H9 (cell line): ENCODE measurements at regions not wholly inside any gene's neighbourhood (a gene's known extent, or its start where the extent isn't known, plus 50 kb on each side); places are given as distances from the start of the nearest gene placed in this dataset.
"Not testable (repeated sequence)": the region's sequence is repeated elsewhere in the genome, so short reads cannot be mapped to it uniquely, and the experiment has no call there.

Experiments used
- DNase-seq: peaks from one replicate; pipeline ENCODE4 v3.0.0-alpha.2; 2017
- H2AFZ ChIP-seq: one replicate; pipeline ENCODE4 v1.6.1; 2013; ENCODE audit warnings: mild to moderate bottlenecking, low read length, control low read depth, moderate library complexity
- H2AK5ac ChIP-seq: 2 replicates; pipeline ENCODE4 v1.6.1; 2013; ENCODE audit warnings: low read length, control low read depth, mixed read lengths; ENCODE audit not compliant: insufficient read length
- H2BK120ac ChIP-seq: one replicate; pipeline ENCODE4 v1.6.1; 2013; ENCODE audit warnings: low read depth, mild to moderate bottlenecking, low read length, control low read depth, inconsistent platforms; ENCODE audit not compliant: poor library complexity, severe bottlenecking
- H2BK12ac ChIP-seq: 2 replicates; pipeline ENCODE4 v1.6.1; 2013; ENCODE audit warnings: low read length, control low read depth, mixed read lengths, low read depth; ENCODE audit not compliant: insufficient read length
- H2BK15ac ChIP-seq: 2 replicates; pipeline ENCODE4 v1.6.1; 2013; ENCODE audit warnings: low read depth, low read length, control low read depth
- H2BK20ac ChIP-seq: one replicate; pipeline ENCODE4 v1.6.1; 2013; ENCODE audit warnings: low read depth, mild to moderate bottlenecking, low read length, control low read depth, inconsistent platforms; ENCODE audit not compliant: poor library complexity, severe bottlenecking
- H2BK5ac ChIP-seq: 2 replicates; pipeline ENCODE4 v1.6.1; 2013; ENCODE audit warnings: low read length, control low read depth, mixed read lengths; ENCODE audit not compliant: insufficient read length
- H3K14ac ChIP-seq: 2 replicates; pipeline ENCODE4 v1.6.1; 2013; ENCODE audit warnings: low read length, control low read depth; ENCODE audit not compliant: insufficient read depth
- H3K18ac ChIP-seq: 2 replicates; pipeline ENCODE4 v1.6.1; 2013; ENCODE audit warnings: low read depth, mild to moderate bottlenecking, mixed read lengths, low read length, control low read depth; ENCODE audit not compliant: insufficient read length
- H3K23ac ChIP-seq: 2 replicates; pipeline ENCODE4 v1.6.1; 2013; ENCODE audit warnings: low read length, control low read depth, mixed read lengths, low read depth; ENCODE audit not compliant: insufficient read length
- H3K23me2 ChIP-seq: 2 replicates; pipeline ENCODE4 v1.6.1; 2013; ENCODE audit warnings: low read depth, mild to moderate bottlenecking, mixed read lengths, low read length, control low read depth; ENCODE audit not compliant: insufficient read length, poor library complexity, severe bottlenecking
- H3K27ac ChIP-seq: 2 replicates; pipeline ENCODE4 v1.5.1; 2013; ENCODE audit warnings: low read length, control low read depth, mixed read lengths, low read depth; ENCODE audit not compliant: insufficient read length
- H3K27me3 ChIP-seq: 2 replicates; pipeline ENCODE4 v1.6.1; 2013; ENCODE audit warnings: low read length, control low read depth, inconsistent platforms; ENCODE audit not compliant: insufficient read depth
- H3K4ac ChIP-seq: 2 replicates; pipeline ENCODE4 v1.6.1; 2013; ENCODE audit warnings: low read depth, mild to moderate bottlenecking, control low read depth, inconsistent platforms, low read length, moderate library complexity
- H3K4me1 ChIP-seq: 2 replicates; pipeline ENCODE4 v1.6.1; 2013; ENCODE audit warnings: low read length, control low read depth, inconsistent platforms; ENCODE audit not compliant: insufficient read depth
- H3K4me2 ChIP-seq: 2 replicates; pipeline ENCODE4 v1.6.1; 2013; ENCODE audit warnings: low read length, control low read depth, mixed read lengths; ENCODE audit not compliant: insufficient read length, insufficient read depth
- H3K56ac ChIP-seq: 2 replicates; pipeline ENCODE4 v1.6.1; 2013; ENCODE audit warnings: low read depth, mild to moderate bottlenecking, mixed read lengths, low read length, control low read depth; ENCODE audit not compliant: insufficient read length
- H3K79me1 ChIP-seq: 2 replicates; pipeline ENCODE4 v1.6.1; 2013; ENCODE audit warnings: low read depth, mild to moderate bottlenecking, moderate library complexity, low read length, control low read depth, inconsistent platforms; ENCODE audit not compliant: insufficient read depth, poor library complexity, severe bottlenecking
- H3K79me2 ChIP-seq: 2 replicates; pipeline ENCODE4 v1.6.1; 2013; ENCODE audit warnings: low read length, control low read depth, inconsistent platforms; ENCODE audit not compliant: insufficient read depth
- H3K9ac ChIP-seq: 2 replicates; pipeline ENCODE4 v1.6.1; 2013; ENCODE audit warnings: low read length, control low read depth, mixed read lengths; ENCODE audit not compliant: insufficient read length; ENCODE audit errors: extremely low read depth
- H3K9me3 ChIP-seq: one replicate; pipeline ENCODE4 v1.6.1; 2013; ENCODE audit warnings: low read depth, low read length, inconsistent platforms; ENCODE audit not compliant: control insufficient read depth
- H3T11ph ChIP-seq: one replicate; pipeline ENCODE4 v1.6.1; 2013; ENCODE audit warnings: mild to moderate bottlenecking, low read length, control low read depth, inconsistent platforms
- H4K20me1 ChIP-seq: one replicate; pipeline ENCODE4 v1.6.1; 2013; ENCODE audit not compliant: control insufficient read depth, insufficient read length, insufficient read depth
- H4K5ac ChIP-seq: 2 replicates; pipeline ENCODE4 v1.6.1; 2013; ENCODE audit warnings: low read depth, mild to moderate bottlenecking, mixed read lengths, low read length, control low read depth; ENCODE audit not compliant: insufficient read length
- H4K8ac ChIP-seq: replicated peaks from 2 replicates; pipeline ENCODE4 v1.6.1; 2013; ENCODE audit warnings: low read length, control low read depth, mixed read lengths, low read depth; ENCODE audit not compliant: insufficient read length
- H4K91ac ChIP-seq: 2 replicates; pipeline ENCODE4 v1.6.1; 2013; ENCODE audit warnings: low read depth, mild to moderate bottlenecking, moderate library complexity, mixed read lengths, low read length, control low read depth; ENCODE audit not compliant: insufficient read length
- H3K27ac Mint-ChIP-seq, 3 experiments: 2 replicates in 2 of 3; 3 replicates in 1 of 3; pipeline ENCODE4 v1.8.0; 2020 to 2021; ENCODE audit warnings: mixed read lengths in 3 of 3, mild to moderate bottlenecking in 1 of 3, moderate library complexity in 1 of 3
- H3K27me3 Mint-ChIP-seq: 2 replicates; pipeline ENCODE4 v1.8.0; 2021; ENCODE audit warnings: low read depth, mild to moderate bottlenecking, moderate library complexity, mixed read lengths
- H3K36me3 Mint-ChIP-seq, 3 experiments: 2 replicates in 2 of 3; 3 replicates in 1 of 3; pipeline ENCODE4 v1.8.0; 2020 to 2021; ENCODE audit warnings: low read depth in 3 of 3, mixed read lengths in 3 of 3; ENCODE audit not compliant: insufficient read depth in 1 of 3
- H3K4me1 Mint-ChIP-seq, 2 experiments: 2 replicates each; pipeline ENCODE4 v1.8.0; 2020; ENCODE audit warnings: mixed read lengths in 2 of 2
- H3K4me3 Mint-ChIP-seq, 2 experiments: 2 replicates in 1 of 2; 3 replicates in 1 of 2; pipeline ENCODE4 v1.8.0; 2020 to 2021; ENCODE audit warnings: mild to moderate bottlenecking in 2 of 2, mixed read lengths in 2 of 2, moderate library complexity in 1 of 2
- H3K9me3 Mint-ChIP-seq, 2 experiments: 2 replicates in 1 of 2; 3 replicates in 1 of 2; pipeline ENCODE4 v1.8.0; 2020; ENCODE audit warnings: mild to moderate bottlenecking in 2 of 2, mixed read lengths in 2 of 2, moderate library complexity in 1 of 2
- WGBS: extraction: QIAGEN DNeasy Blood & Tissue Kit; methylation state at CpG from one replicate; pipeline ENCODE4 v1.1.7; 2013; ENCODE audit warnings: missing lambda C conversion rate, low lambda C conversion rate, mixed read lengths; ENCODE audit not compliant: insufficient read length; ENCODE audit errors: extremely low coverage; 5-methylcytosine and 5-hydroxymethylcytosine counted together
- TF ChIP-seq, protein P1 (sequence below): fragments of 200-600 bp; sonication (generic); conservative IDR thresholded peaks from 3 replicates; pipeline ENCODE4 v1.8.0; 2021; ENCODE audit warnings: antibody characterized with exemption, mild to moderate bottlenecking

DNA sequence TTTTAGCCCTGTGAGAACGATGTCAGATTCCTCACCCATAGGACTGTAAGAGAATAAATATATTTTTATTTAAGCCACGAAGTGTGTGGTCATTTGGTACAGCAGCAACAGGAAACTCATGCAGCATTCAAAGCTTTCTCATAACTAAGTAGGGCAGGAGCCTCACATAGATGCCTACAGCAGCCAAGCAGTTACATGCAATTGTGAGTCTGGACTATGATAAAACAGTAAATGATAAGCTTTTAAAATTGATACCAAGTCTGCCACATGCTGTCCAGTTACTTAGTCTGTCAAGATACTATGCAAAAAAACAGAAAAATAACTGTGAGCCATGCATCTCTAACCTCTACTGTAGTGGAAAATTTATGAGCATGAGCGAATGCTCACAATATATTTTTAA, 359.6 kb downstream of the HS3ST1 start:
- Histone ChIP-seq H3K4ac (no peak overlapping the region), H3K23ac (no peak overlapping the region), H3T11ph (no peak overlapping the region), H2BK15ac (no peak overlapping the region), H3K14ac (no peak overlapping the region), H4K91ac (no peak overlapping the region), H2BK20ac (no peak overlapping the region), H3K9me3 (no peaks in the 10 kb centered on the region), H3K4me1 (peaks cover 3% of the 10 kb centered on the region; the same call in 1 of the 2 replicates), H3K79me1 (no peaks in the 10 kb centered on the region), H2BK120ac (no peak overlapping the region), H2BK12ac (no peak overlapping the region), H3K4me2 (no peak overlapping the region), H3K23me2 (no peaks in the 10 kb centered on the region), H3K27ac (no peak overlapping the region), H4K8ac (no peak overlapping the region), H3K18ac (no peak overlapping the region), H3K9ac (no peak overlapping the region), H2AFZ (no peak overlapping the region), H4K20me1 (no peaks in the 10 kb centered on the region), H3K56ac (no peak overlapping the region), H2AK5ac (no peak overlapping the region), H4K5ac (no peak overlapping the region), H2BK5ac (no peak overlapping the region), H3K27me3 (no peaks in the 10 kb centered on the region; the same call in 1 of the 2 replicates), H3K79me2 (no peaks in the 10 kb centered on the region)
- H3K4me1 Mint-ChIP-seq = peaks cover 22 to 34% of the 10 kb centered on the region in 2 experiments
- no peak overlapping the region for H3K27ac Mint-ChIP-seq
- H3K9me3 Mint-ChIP-seq = peaks cover 2 to 3% of the 10 kb centered on the region in 2 experiments; a peak in 2 of 5 replicates
- no CpG with 5 or more reads among the region's 3 CpGs for WGBS
- TF ChIP-seq, protein P1, sequence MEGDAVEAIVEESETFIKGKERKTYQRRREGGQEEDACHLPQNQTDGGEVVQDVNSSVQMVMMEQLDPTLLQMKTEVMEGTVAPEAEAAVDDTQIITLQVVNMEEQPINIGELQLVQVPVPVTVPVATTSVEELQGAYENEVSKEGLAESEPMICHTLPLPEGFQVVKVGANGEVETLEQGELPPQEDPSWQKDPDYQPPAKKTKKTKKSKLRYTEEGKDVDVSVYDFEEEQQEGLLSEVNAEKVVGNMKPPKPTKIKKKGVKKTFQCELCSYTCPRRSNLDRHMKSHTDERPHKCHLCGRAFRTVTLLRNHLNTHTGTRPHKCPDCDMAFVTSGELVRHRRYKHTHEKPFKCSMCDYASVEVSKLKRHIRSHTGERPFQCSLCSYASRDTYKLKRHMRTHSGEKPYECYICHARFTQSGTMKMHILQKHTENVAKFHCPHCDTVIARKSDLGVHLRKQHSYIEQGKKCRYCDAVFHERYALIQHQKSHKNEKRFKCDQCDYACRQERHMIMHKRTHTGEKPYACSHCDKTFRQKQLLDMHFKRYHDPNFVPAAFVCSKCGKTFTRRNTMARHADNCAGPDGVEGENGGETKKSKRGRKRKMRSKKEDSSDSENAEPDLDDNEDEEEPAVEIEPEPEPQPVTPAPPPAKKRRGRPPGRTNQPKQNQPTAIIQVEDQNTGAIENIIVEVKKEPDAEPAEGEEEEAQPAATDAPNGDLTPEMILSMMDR = no peak
- DNase-seq = no peak
- no peaks in the 10 kb centered on the region for H3K27me3 Mint-ChIP-seq
- no peak overlapping the region for H3K4me3 Mint-ChIP-seq
- peaks cover 0 to 6% (median 0%) of the 10 kb centered on the region in 3 experiments; a peak in 2 of 7 replicates for H3K36me3 Mint-ChIP-seq

DNA sequence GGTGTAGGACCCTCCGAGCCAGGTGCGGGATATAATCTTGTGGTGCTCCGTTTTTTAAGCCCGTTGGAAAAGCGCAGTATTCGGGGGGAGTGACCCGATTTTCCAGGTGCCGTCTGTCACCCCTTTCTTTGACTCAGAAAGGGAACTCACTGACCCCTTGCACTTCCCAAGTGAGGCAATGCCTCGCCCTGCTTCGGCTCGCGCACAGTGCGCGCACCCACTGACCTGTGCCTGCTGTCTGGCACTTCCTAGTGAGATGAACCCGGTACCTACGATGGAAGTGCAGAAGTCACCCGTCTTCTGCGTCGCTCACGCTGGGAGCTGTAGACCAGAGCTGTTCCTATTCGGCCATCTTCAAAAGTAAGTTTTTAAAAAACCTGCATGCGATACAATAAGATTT, 362.1 kb downstream of the HS3ST1 start:
- H3T11ph ChIP-seq, H4K5ac ChIP-seq, H4K8ac ChIP-seq, H2BK5ac ChIP-seq, H3K14ac ChIP-seq, H3K79me1 ChIP-seq, H3K79me2 ChIP-seq, H3K23me2 ChIP-seq, H3K36me3 Mint-ChIP-seq, H3K27me3 Mint-ChIP-seq, H3K9me3 ChIP-seq, H4K20me1 ChIP-seq, H3K56ac ChIP-seq, H2AFZ ChIP-seq, H3K18ac ChIP-seq, H2AK5ac ChIP-seq, H2BK12ac ChIP-seq, H3K4ac ChIP-seq, H2BK15ac ChIP-seq, H2BK120ac ChIP-seq, H3K23ac ChIP-seq, H4K91ac ChIP-seq, H3K27ac ChIP-seq, H3K27me3 ChIP-seq, H3K9ac ChIP-seq, H3K4me1 ChIP-seq, H2BK20ac ChIP-seq, H3K9me3 Mint-ChIP-seq: not testable (repeated sequence)
- peak overlapping the region; percentile 59 for H3K4me2 ChIP-seq
- Mint-ChIP-seq H3K4me1 (peaks cover 17 to 20% of the 10 kb centered on the region in 2 experiments), H3K27ac (peak overlapping the region in 2 of 3 experiments; percentile 96 to 97; a peak in 5 of 7 replicates), H3K4me3 (peak overlapping the region; percentile 88 to 94)
- no CpG with 5 or more reads among the region's 22 CpGs for WGBS
- DNase-seq = peak; percentile 34
